ENCODE measurements at regions not wholly inside any gene's neighbourhood (a gene's known extent, or its start where the extent isn't known, plus 50 kb on each side); places are given as distances from the start of the nearest gene placed in this dataset.

GRCh38 chr4:42306221-42307109 lies 90.8 kb upstream of the SHISA3 start:
- TF ChIP-seq POLR2AphosphoS5 (IDR thresholded peaks at IDR 0.05) (no peak), CTCF (IDR thresholded peaks at IDR 0.05 in 8 of 11, conservative IDR thresholded peaks at IDR 0.05 in 3 of 11) (no peak)

Data from spleen (tissue), 7 donors.